ENCODE measurements at regions not wholly inside any gene's neighbourhood (a gene's known extent, or its start where the extent isn't known, plus 50 kb on each side); places are given as distances from the start of the nearest gene placed in this dataset.

- no peak for DNase-seq
Measured at GRCh38 chr12:38586789-38587188, 270.2 kb downstream of the ALG10B start.

GRCh38 chr12:38587594-38587993, 271.0 kb downstream of the ALG10B start:
- DNase-seq: no peak

- DNase-seq: no peak
Measured at GRCh38 chr12:38588624-38589305, 272.2 kb downstream of the ALG10B start.

DNA sequence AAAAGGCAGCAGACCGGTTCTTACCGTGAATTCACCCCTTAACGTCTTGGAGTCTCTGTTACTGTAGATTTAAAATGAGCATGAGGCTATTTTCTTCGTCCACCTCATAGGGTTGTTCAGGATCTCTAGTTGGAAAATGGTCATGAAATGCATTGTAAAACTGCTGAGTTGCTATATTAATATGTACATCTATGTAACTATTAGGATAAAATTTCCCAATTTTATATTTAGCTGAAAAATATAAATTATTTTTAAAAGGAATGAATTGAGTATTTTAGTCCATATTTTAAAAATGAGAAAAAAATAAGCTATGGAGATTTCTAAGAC, 272.7 kb downstream of the ALG10B start:
- no peak for DNase-seq

- no peak for DNase-seq
Measured at GRCh38 chr12:38601949-38602348, 285.4 kb downstream of the ALG10B start.

Data from DMS153 (cell line).